Endodermal cell (in vitro differentiated cells): ENCODE measurements at regions not wholly inside any gene's neighbourhood (a gene's known extent, or its start where the extent isn't known, plus 50 kb on each side); places are given as distances from the start of the nearest gene placed in this dataset.

Experiments
- DNase-seq: peaks from one replicate; pipeline ENCODE4 v3.0.0-alpha.2; 2017
- H3K27ac ChIP-seq: 2 replicates; pipeline ENCODE4 v1.5.1; 2013; ENCODE audit warnings: mild to moderate bottlenecking, low read depth, low read length, moderate library complexity
- H3K27me3 ChIP-seq: 2 replicates; pipeline ENCODE4 v1.6.1; 2013; ENCODE audit warnings: mild to moderate bottlenecking, low read length, moderate library complexity; ENCODE audit not compliant: insufficient read depth, control insufficient read depth, poor library complexity, severe bottlenecking
- H3K36me3 ChIP-seq: 2 replicates; pipeline ENCODE4 v1.7.0; 2013; ENCODE audit warnings: mild to moderate bottlenecking, low read length, moderate library complexity; ENCODE audit not compliant: control insufficient read depth, insufficient read depth
- H3K4me1 ChIP-seq: one replicate; pipeline ENCODE4 v1.7.0; 2013; ENCODE audit warnings: low read length; ENCODE audit not compliant: control insufficient read depth, insufficient read depth
- H3K4me3 ChIP-seq: 2 replicates; pipeline ENCODE4 v1.5.1; 2013; ENCODE audit warnings: mild to moderate bottlenecking, low read length, moderate library complexity
- H3K9ac ChIP-seq: 2 replicates; pipeline ENCODE4 v1.6.1; 2013; ENCODE audit warnings: mild to moderate bottlenecking, low read length, moderate library complexity; ENCODE audit not compliant: poor library complexity, severe bottlenecking; ENCODE audit errors: extremely low read depth
- H3K9me3 ChIP-seq: 2 replicates; pipeline ENCODE4 v1.6.1; 2013; ENCODE audit warnings: mild to moderate bottlenecking, low read length, moderate library complexity; ENCODE audit not compliant: control insufficient read depth
- H3K27ac Mint-ChIP-seq: 2 replicates; pipeline ENCODE4 v1.8.0; 2020; ENCODE audit warnings: mixed read lengths
- H3K27me3 Mint-ChIP-seq: 2 replicates; pipeline ENCODE4 v1.8.0; 2021; ENCODE audit warnings: mild to moderate bottlenecking, mixed read lengths; ENCODE audit not compliant: insufficient read depth
- H3K36me3 Mint-ChIP-seq: 2 replicates; pipeline ENCODE4 v1.8.0; 2020; ENCODE audit warnings: low read depth, mixed read lengths
- H3K4me1 Mint-ChIP-seq: 2 replicates; pipeline ENCODE4 v1.8.0; 2020; ENCODE audit warnings: mixed read lengths
- H3K4me3 Mint-ChIP-seq: 2 replicates; pipeline ENCODE4 v1.8.0; 2020; ENCODE audit warnings: mild to moderate bottlenecking, moderate library complexity, mixed read lengths
- H3K9me3 Mint-ChIP-seq: 2 replicates; pipeline ENCODE4 v1.8.0; 2020; ENCODE audit warnings: mild to moderate bottlenecking, mixed read lengths
- WGBS, 2 experiments: methylation state at CpG; one replicate each; pipeline versions ENCODE4 v1.1.5 to v1.1.7; 2013; ENCODE audit warnings: missing lambda C conversion rate in 2 of 2, mixed read lengths in 1 of 2; ENCODE audit not compliant: insufficient coverage in 1 of 2, insufficient read length in 1 of 2; 5-methylcytosine and 5-hydroxymethylcytosine counted together
- TF ChIP-seq, protein P1 (sequence below): fragments of 200-600 bp; sonication (generic); conservative IDR thresholded peaks from 2 replicates; pipeline ENCODE4 v1.5.0; 2021; ENCODE audit warnings: antibody characterized with exemption, mild to moderate bottlenecking

DNA sequence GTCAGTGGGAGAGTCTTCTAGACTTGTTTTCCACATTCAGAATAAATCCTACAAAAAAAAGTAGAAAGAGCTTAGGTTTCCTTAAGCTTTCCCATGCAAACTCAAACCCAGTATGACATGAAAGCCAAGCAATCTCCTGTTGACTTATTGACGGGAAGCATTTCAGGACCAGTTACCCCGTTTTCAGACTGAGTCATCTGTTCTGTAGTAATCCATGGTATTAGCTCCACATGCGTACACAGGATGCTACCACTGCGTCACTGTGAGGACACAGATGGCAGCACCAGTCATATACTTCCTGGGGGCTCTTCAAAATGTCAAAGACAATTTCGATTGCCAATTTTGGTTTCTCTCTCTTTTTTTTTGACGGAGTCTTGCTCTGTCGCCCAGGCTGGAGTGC, 224.9 kb upstream of the MAD2L1 start:
- no peak overlapping the region for H3K27ac ChIP-seq
- Mint-ChIP-seq H3K27ac (no peak overlapping the region), H3K9me3 (no peaks in the 10 kb centered on the region), H3K36me3 (no peaks in the 10 kb centered on the region), H3K4me1 (peaks cover 8% of the 10 kb centered on the region), H3K27me3 (peaks cover 2% of the 10 kb centered on the region), H3K4me3 (no peak overlapping the region)
- no peaks in the 10 kb centered on the region for H3K36me3 ChIP-seq
- no peaks in the 10 kb centered on the region for H3K9me3 ChIP-seq
- DNase-seq, result no peak
- H3K9ac ChIP-seq, result no peak overlapping the region
- TF ChIP-seq, protein P1, sequence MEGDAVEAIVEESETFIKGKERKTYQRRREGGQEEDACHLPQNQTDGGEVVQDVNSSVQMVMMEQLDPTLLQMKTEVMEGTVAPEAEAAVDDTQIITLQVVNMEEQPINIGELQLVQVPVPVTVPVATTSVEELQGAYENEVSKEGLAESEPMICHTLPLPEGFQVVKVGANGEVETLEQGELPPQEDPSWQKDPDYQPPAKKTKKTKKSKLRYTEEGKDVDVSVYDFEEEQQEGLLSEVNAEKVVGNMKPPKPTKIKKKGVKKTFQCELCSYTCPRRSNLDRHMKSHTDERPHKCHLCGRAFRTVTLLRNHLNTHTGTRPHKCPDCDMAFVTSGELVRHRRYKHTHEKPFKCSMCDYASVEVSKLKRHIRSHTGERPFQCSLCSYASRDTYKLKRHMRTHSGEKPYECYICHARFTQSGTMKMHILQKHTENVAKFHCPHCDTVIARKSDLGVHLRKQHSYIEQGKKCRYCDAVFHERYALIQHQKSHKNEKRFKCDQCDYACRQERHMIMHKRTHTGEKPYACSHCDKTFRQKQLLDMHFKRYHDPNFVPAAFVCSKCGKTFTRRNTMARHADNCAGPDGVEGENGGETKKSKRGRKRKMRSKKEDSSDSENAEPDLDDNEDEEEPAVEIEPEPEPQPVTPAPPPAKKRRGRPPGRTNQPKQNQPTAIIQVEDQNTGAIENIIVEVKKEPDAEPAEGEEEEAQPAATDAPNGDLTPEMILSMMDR, result no peak
- H3K4me3 ChIP-seq, result no peak overlapping the region
- H3K27me3 ChIP-seq, result peaks cover 21% of the 10 kb centered on the region
- WGBS, 2 experiments, result 92 to 97% methylated on average over 3 to 7 of the region's 7 CpGs
- H3K4me1 ChIP-seq, result peaks cover 3% of the 10 kb centered on the region

DNA sequence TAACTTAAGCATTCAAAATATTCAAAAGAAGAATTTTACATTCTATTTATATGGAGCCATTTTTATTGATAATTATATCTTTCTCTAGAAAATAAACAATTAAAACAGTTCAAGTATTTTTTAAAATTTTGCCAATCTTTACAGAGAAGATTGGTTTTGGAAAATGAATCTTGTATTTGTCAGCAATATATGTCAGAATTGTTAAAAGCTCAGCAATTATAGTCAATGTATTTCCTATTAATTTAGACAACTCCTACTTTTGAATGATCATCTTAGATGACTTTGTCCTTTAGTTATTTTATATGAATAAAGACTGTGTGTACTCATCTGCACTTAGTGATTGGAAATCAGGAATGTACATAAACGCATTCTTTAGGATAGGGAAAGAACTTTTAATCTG, 223.9 kb upstream of the MAD2L1 start:
- Mint-ChIP-seq H3K27ac (no peak overlapping the region), H3K4me3 (no peak overlapping the region), H3K9me3 (no peaks in the 10 kb centered on the region), H3K36me3 (no peaks in the 10 kb centered on the region), H3K4me1 (peaks cover 4% of the 10 kb centered on the region), H3K27me3 (peaks cover 2% of the 10 kb centered on the region)
- DNase-seq, result no peak
- Histone ChIP-seq H3K36me3 (no peaks in the 10 kb centered on the region), H3K27ac (no peak overlapping the region), H3K27me3 (peaks cover 21% of the 10 kb centered on the region), H3K9me3 (no peaks in the 10 kb centered on the region), H3K4me3 (no peak overlapping the region), H3K9ac (no peak overlapping the region), H3K4me1 (peaks cover 3% of the 10 kb centered on the region)
- 82 to 100% methylated on average over 1 of the region's 1 CpG for WGBS, 2 experiments
- TF ChIP-seq, protein P1, result no peak

- no peak overlapping the region for H3K9ac ChIP-seq
- H3K4me3 Mint-ChIP-seq, result no peak overlapping the region
- H3K27ac Mint-ChIP-seq, result no peak overlapping the region
- DNase-seq, result peak; percentile 49
- H3K4me1 Mint-ChIP-seq, result no peaks in the 10 kb centered on the region
- no peaks in the 10 kb centered on the region for H3K36me3 ChIP-seq
- no peaks in the 10 kb centered on the region for H3K4me1 ChIP-seq
- H3K27me3 ChIP-seq, result no peaks in the 10 kb centered on the region
- H3K36me3 Mint-ChIP-seq, result no peaks in the 10 kb centered on the region
- H3K9me3 Mint-ChIP-seq, result no peaks in the 10 kb centered on the region
- H3K9me3 ChIP-seq, result no peaks in the 10 kb centered on the region
- no peak overlapping the region for H3K4me3 ChIP-seq
- no peak overlapping the region for H3K27ac ChIP-seq
- H3K27me3 Mint-ChIP-seq, result peaks cover 2% of the 10 kb centered on the region
- 81% methylated on average over 2 of the region's 2 CpGs; no CpG with 5 or more reads in 1 of the 2 experiments for WGBS, 2 experiments
- TF ChIP-seq, protein P1, result peak; percentile 81
Measured at GRCh38 chr4:120286813-120287212, 220.2 kb upstream of the MAD2L1 start.
